GM12878 (cell line): ENCODE measurements at regions not wholly inside any gene's neighbourhood (a gene's known extent, or its start where the extent isn't known, plus 50 kb on each side); places are given as distances from the start of the nearest gene placed in this dataset.

Experiments
- ATAC-seq: fragments of 200-7000 bp; cut with Tn5 transposase; 3 replicates; pipeline ENCODE4 v1.9.1; 2020; ENCODE audit warnings: mild to moderate bottlenecking, moderate library complexity
- BruUV-seq: library from RNA; stranded (reverse); fragments of 400-500 nt; replicated peaks from 2 replicates; lab custom pipeline; 2021; lab: Mats Ljungman, UMichigan
- CTCF ChIA-PET: fragments of 300-600 bp; sonication (Branson Sonifier 250); formaldehyde crosslinking; extraction: SDS; loops from one replicate; lab custom pipeline; 2021; ENCODE audit warnings: inconsistent platforms; lab: Yijun Ruan, JAX
- POLR2A ChIA-PET: fragments of 350-600 bp; formaldehyde crosslinking; extraction: SDS; loops from one replicate; lab custom pipeline; 2021; ENCODE audit warnings: inconsistent platforms; lab: Charles Lee
- RAD21 ChIA-PET: fragments of 300-600 bp; sonication (Branson Sonifier 250); formaldehyde crosslinking; loops from one replicate; lab custom pipeline; 2023; ENCODE audit warnings: antibody characterized with exemption; ENCODE audit not compliant: unreplicated experiment; lab: Charles Lee
- SMC1A ChIA-PET: fragments of 300-600 bp; sonication (Branson Sonifier 250); formaldehyde crosslinking; loops from one replicate; lab custom pipeline; 2023; ENCODE audit not compliant: unreplicated experiment, uncharacterized antibody; lab: Charles Lee
- DNase-seq: peaks from one replicate; pipeline ENCODE4 v3.0.0-alpha.2; 2011; ENCODE audit warnings: low read depth, low spot score
- FAIRE-seq: peaks from 3 replicates; lab custom pipeline; 2011; peaks lifted over from hg19 to GRCh38; lab: Jason Lieb, UNC
- H2AFZ ChIP-seq: 2 replicates; pipeline ENCODE4 v1.6.0; 2011; ENCODE audit warnings: low read depth, low read length, control low read depth; ENCODE audit not compliant: control insufficient read depth
- H3K27ac ChIP-seq: 2 replicates; pipeline ENCODE4 v1.5.1; 2011; ENCODE audit warnings: control low read depth; ENCODE audit not compliant: control insufficient read depth, insufficient read depth
- H3K27me3 ChIP-seq, 2 experiments: replicated peaks in 1 of 2; 2 replicates each; pipeline versions ENCODE4 v1.6.0 to v1.6.1; 2011; ENCODE audit warnings: low read length in 1 of 2; ENCODE audit not compliant: control insufficient read depth in 2 of 2, insufficient read depth in 2 of 2
- H3K36me3 ChIP-seq, 2 experiments: 2 replicates each; pipeline ENCODE4 v1.5.1; 2011; ENCODE audit warnings: low read length in 1 of 2; ENCODE audit not compliant: control insufficient read depth in 2 of 2, insufficient read depth in 2 of 2
- H3K4me1 ChIP-seq: 2 replicates; pipeline ENCODE4 v1.6.1; 2011; ENCODE audit warnings: mild to moderate bottlenecking, low read length, moderate library complexity, mixed read lengths; ENCODE audit not compliant: control insufficient read depth, insufficient read depth
- H3K4me2 ChIP-seq: 2 replicates; pipeline ENCODE4 v1.6.0; 2011; ENCODE audit warnings: control low read depth; ENCODE audit not compliant: control insufficient read depth, insufficient read depth
- H3K4me3 ChIP-seq: fragments of 200-600 bp; sonication (generic); 2 replicates; pipeline ENCODE4 v1.5.1; 2016
- H3K79me2 ChIP-seq: 2 replicates; pipeline ENCODE4 v1.6.0; 2011; ENCODE audit warnings: low read length; ENCODE audit not compliant: control insufficient read depth, insufficient read depth
- H3K9ac ChIP-seq: 2 replicates; pipeline ENCODE4 v1.8.0; 2011; ENCODE audit warnings: low read length, control low read depth, mixed read lengths; ENCODE audit not compliant: control insufficient read depth, insufficient read depth
- H3K9me3 ChIP-seq: replicated peaks from 3 replicates; pipeline ENCODE4 v1.5.1; 2011; ENCODE audit warnings: mild to moderate bottlenecking, low read length; ENCODE audit not compliant: control insufficient read depth, insufficient read depth
- H4K20me1 ChIP-seq: 2 replicates; pipeline ENCODE4 v1.6.0; 2011; ENCODE audit not compliant: control insufficient read depth, insufficient read depth
- ATF7 ChIP-seq: fragments of 450-650 bp; IDR thresholded peaks from 2 replicates; pipeline ENCODE4 v1.6.1; 2016; ENCODE audit warnings: low read depth, mild to moderate bottlenecking
- CTCF ChIP-seq, 3 experiments: IDR thresholded peaks in 2 of 3; conservative IDR thresholded peaks in 1 of 3; 2 replicates each; pipeline ENCODE4 v1.5.1; 2011; ENCODE audit warnings: low read depth in 3 of 3, low read length in 3 of 3, mild to moderate bottlenecking in 3 of 3, control low read depth in 2 of 3, moderate library complexity in 2 of 3, inconsistent platforms in 1 of 3, mixed read lengths in 1 of 3; ENCODE audit not compliant: control insufficient read depth in 2 of 3, insufficient read depth in 1 of 3; ENCODE audit errors: extremely low read depth in 1 of 3
- HDAC6 ChIP-seq: fragments of 200-600 bp; sonication (generic); IDR thresholded peaks from one replicate; pipeline ENCODE4 v1.8.0; 2017; ENCODE audit warnings: antibody characterized with exemption; ENCODE audit not compliant: unreplicated experiment
- RAD21 ChIP-seq: IDR thresholded peaks from 2 replicates; pipeline ENCODE4 v1.6.1; 2011; ENCODE audit warnings: mild to moderate bottlenecking, low read depth, low read length, moderate library complexity; ENCODE audit not compliant: insufficient read depth
- RELA ChIP-seq: fragments of 450-650 bp; IDR thresholded peaks from 2 replicates; pipeline ENCODE4 v1.8.0; 2014; ENCODE audit warnings: borderline replicate concordance; ENCODE audit not compliant: partially characterized antibody
- SMC3 ChIP-seq: IDR thresholded peaks from 2 replicates; pipeline ENCODE4 v1.6.1; 2011; ENCODE audit warnings: low read length, improper control_type of control experiment, borderline replicate concordance
- ZNF274 ChIP-seq: IDR thresholded peaks from one replicate; pipeline ENCODE4 v1.8.0; 2011; ENCODE audit not compliant: insufficient read length, insufficient read depth
- WGBS: methylation state at CpG from one replicate; pipeline ENCODE4 v1.1.6; 2016; ENCODE audit warnings: low lambda C conversion rate; ENCODE audit not compliant: insufficient replicate concordance, insufficient coverage; ENCODE audit errors: missing lambda C conversion rate; 5-methylcytosine and 5-hydroxymethylcytosine counted together
- in situ Hi-C: fragments of 300-500 bp; cut with MboI; formaldehyde crosslinking; loops from 9 replicates; pipeline ENCODE4 v1.14.3; 2018; ENCODE audit warnings: mixed read lengths
- intact Hi-C: fragments of 100-400 bp; cut with micrococcal nuclease; formaldehyde crosslinking; loops from one replicate; pipeline ENCODE4 v1.14.2; 2022; ENCODE audit not compliant: unreplicated experiment

- H4K20me1 ChIP-seq = no peaks in the 10 kb centered on the region
- intact Hi-C loops = loop anchor here (5.0 kb wide), 3 partner anchors 147 to 628 kb away; no protein-coding TSS in a partner anchor
- SMC1A ChIA-PET = interaction anchor here (0.8 to 1.5 kb wide), 4 partner anchors 10 to 693 kb away, joined by 3 to 4 read pairs (median 3); no protein-coding TSS in a partner anchor
- H3K27ac ChIP-seq = no peak overlapping the region
- peak overlapping the region; percentile 41; the same call in 1 of the 2 replicates for H2AFZ ChIP-seq
- RAD21 ChIA-PET = interaction anchor here (0.6 to 1.9 kb wide), 4 partner anchors 15 to 956 kb away, joined by 3 to 8 read pairs (median 3); no protein-coding TSS in a partner anchor
- H3K4me1 ChIP-seq = no peaks in the 10 kb centered on the region
- CTCF ChIA-PET = interaction anchor here (0.9 to 1.3 kb wide), 6 partner anchors 18 to 625 kb away, joined by 3 to 6 read pairs (median 4); no protein-coding TSS in a partner anchor
- TF ChIP-seq RELA (no peak), ATF7 (peak; percentile 46), RAD21 (peak; percentile 51), SMC3 (peak; percentile 40; the same call in 1 of the 2 replicates), HDAC6 (no peak), ZNF274 (no peak), CTCF (IDR thresholded peaks at IDR 0.05 in 2 of 3, conservative IDR thresholded peaks at IDR 0.05 in 1 of 3; ENCODE audit: control insufficient read depth in 2 of 3, extremely low read depth in 1 of 3, insufficient read depth in 1 of 3, low read depth in 3 of 3, low read length in 3 of 3) (peak; percentile 38 to 50 (median 43); a peak in 4 of 6 replicates)
- H3K9me3 ChIP-seq = no peaks in the 10 kb centered on the region
- H3K36me3 ChIP-seq = no peaks in the 10 kb centered on the region
- FAIRE-seq (peak; percentile 78), ATAC-seq (peak; percentile 87), DNase-seq (no peak)
- in situ Hi-C loops = loop anchor here (25.0 kb wide), 1 partner anchor 618 kb away; no protein-coding TSS in a partner anchor
- no peak overlapping the region for H3K9ac ChIP-seq
- H3K27me3 ChIP-seq = no peaks in the 10 kb centered on the region; a peak in 1 of 4 replicates
- BruUV-seq = no TSS peak
- no peaks in the 10 kb centered on the region for H3K79me2 ChIP-seq
- no peak overlapping the region for H3K4me3 ChIP-seq
- POLR2A ChIA-PET = no interaction called here
- WGBS = 14% methylated on average over 1 of the region's 1 CpG
- H3K4me2 ChIP-seq = no peak overlapping the region
These were observed 56.3 kb upstream of the KCNN2 start for GRCh38 chr5:114305402-114306207.
